GM13977 (cell line): ENCODE measurements at regions not wholly inside any gene's neighbourhood (a gene's known extent, or its start where the extent isn't known, plus 50 kb on each side); places are given as distances from the start of the nearest gene placed in this dataset.
A peak's percentile ranks its signal among the peaks of the same experiment; 100 is the strongest.

Source experiments
- DNase-seq: peaks from one replicate; pipeline ENCODE4 v3.0.0; 2012; ENCODE audit warnings: low spot score
- CTCF ChIP-seq: IDR thresholded peaks from 2 replicates; pipeline ENCODE4 v1.5.1; 2012; ENCODE audit warnings: mild to moderate bottlenecking, control low read depth; ENCODE audit not compliant: insufficient read depth; ENCODE audit errors: extremely low read depth, missing control alignments
- in situ Hi-C: fragments of 300-500 bp; cut with MboI; formaldehyde crosslinking; loops from one replicate; pipeline ENCODE4 v1.12.0; 2022; ENCODE audit warnings: low sequenced_read_pairs, low pct_unique_long_range_greater_than_20kb, mixed read lengths, inconsistent platforms; ENCODE audit not compliant: unreplicated experiment

- TF ChIP-seq CTCF: no peak
- DNase-seq: no peak
- in situ Hi-C loops: no loop called here
Measured at GRCh38 chr3:162119651-162120050, 623.0 kb downstream of the OTOL1 start.

GRCh38 chr3:162122405-162122804 lies 625.8 kb downstream of the OTOL1 start:
- no peak for TF ChIP-seq CTCF
- no peak for DNase-seq
- in situ Hi-C loops: no loop called here

- no peak for TF ChIP-seq CTCF
- in situ Hi-C loops: no loop called here
Measured at GRCh38 chr3:162125790-162126189, 629.2 kb downstream of the OTOL1 start.

DNA sequence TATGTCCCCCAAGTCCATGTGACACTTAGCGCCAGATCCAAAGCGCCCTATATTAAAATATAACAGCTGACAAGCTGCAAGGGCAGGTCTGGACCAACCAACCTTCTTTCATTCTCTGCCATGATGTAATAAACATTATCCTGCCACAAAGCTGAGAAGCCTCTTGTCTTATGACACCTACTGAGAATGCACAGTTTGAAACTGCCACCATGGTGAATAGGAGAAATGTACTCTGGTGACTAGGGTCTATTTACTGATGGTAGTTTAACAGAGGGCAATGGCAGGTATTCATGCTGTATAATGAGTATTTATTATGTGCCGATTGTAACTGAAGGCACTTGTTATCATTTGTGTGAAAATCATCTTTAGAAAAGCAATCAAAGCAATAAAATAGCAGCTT lies 634.0 kb downstream of the OTOL1 start:
- no peak for DNase-seq
- TF ChIP-seq CTCF: no peak
- in situ Hi-C loops: no loop called here

More at GRCh38 chr3:162125790-162126189, 629.2 kb downstream of the OTOL1 start:
- DNase-seq: no peak

GRCh38 chr3:162132981-162133380 lies 636.4 kb downstream of the OTOL1 start:
- TF ChIP-seq CTCF: no peak
- DNase-seq: no peak
- in situ Hi-C loops: no loop called here

DNA sequence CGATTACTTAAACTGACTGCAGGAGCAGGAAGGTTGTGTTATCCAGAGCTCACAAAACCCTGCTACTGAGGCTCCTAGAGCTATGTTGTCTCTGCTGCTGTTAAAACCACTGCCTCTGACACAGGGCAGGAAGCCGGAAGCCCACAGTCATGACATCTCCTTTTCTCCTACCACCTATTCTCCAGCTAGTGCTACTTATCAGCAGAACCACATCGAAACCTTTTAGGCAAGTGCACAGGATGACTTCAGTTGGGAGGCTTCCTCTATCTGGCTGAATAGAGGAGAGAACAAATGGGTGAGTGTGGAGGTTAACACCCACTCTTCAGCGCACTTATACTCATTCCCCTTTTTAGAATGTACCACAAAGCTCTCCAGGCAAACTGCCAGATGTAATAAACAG lies 638.0 kb downstream of the OTOL1 start:
- TF ChIP-seq CTCF: no peak
- in situ Hi-C loops: no loop called here
- peak; percentile 1 for DNase-seq

- in situ Hi-C loops: no loop called here
- DNase-seq: no peak
- no peak for TF ChIP-seq CTCF
Measured at GRCh38 chr3:162136136-162136535, 639.5 kb downstream of the OTOL1 start.
